ENCODE measurements at regions not wholly inside any gene's neighbourhood (a gene's known extent, or its start where the extent isn't known, plus 50 kb on each side); places are given as distances from the start of the nearest gene placed in this dataset.
"Not testable (repeated sequence)": the region's sequence is repeated elsewhere in the genome, so short reads cannot be mapped to it uniquely, and the experiment has no call there.

DNA sequence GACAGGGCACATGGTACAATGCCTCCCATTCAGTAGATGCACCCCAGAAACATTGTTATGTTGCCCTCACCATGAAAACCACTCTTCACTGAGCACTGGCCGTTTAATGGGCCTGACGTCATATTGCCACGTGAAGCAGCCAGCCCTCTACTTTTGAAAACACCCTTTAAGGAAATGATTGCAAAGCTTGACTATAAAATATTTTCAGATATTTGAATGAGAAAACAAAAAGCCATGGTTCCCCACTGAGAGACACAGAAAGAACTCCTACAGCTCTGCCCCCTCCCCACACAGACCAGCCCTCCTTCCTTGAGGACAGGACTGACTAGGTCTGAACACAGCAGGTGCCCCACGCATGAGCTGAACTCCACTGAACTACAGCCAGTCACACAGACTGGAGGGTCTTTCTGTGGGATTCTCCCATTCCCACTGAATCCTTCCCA lies 349.1 kb downstream of the ANAPC1 start:
- Histone ChIP-seq H3K4me3 (replicated peaks; ENCODE audit: insufficient read depth, low read length) (no peak overlapping the region), H3K27me3 (ENCODE audit: insufficient read depth, poor library complexity, severe bottlenecking) (no peaks in the 10 kb centered on the region), H3K27ac (replicated peaks) (no peak overlapping the region)
- no peak for TF ChIP-seq GABPA (IDR thresholded peaks at IDR 0.05; ENCODE audit: low read depth)
- TF ChIP-seq SPI1 (IDR thresholded peaks at IDR 0.05; ENCODE audit: borderline replicate concordance, low read depth) = no peak
- TF ChIP-seq, protein P1, sequence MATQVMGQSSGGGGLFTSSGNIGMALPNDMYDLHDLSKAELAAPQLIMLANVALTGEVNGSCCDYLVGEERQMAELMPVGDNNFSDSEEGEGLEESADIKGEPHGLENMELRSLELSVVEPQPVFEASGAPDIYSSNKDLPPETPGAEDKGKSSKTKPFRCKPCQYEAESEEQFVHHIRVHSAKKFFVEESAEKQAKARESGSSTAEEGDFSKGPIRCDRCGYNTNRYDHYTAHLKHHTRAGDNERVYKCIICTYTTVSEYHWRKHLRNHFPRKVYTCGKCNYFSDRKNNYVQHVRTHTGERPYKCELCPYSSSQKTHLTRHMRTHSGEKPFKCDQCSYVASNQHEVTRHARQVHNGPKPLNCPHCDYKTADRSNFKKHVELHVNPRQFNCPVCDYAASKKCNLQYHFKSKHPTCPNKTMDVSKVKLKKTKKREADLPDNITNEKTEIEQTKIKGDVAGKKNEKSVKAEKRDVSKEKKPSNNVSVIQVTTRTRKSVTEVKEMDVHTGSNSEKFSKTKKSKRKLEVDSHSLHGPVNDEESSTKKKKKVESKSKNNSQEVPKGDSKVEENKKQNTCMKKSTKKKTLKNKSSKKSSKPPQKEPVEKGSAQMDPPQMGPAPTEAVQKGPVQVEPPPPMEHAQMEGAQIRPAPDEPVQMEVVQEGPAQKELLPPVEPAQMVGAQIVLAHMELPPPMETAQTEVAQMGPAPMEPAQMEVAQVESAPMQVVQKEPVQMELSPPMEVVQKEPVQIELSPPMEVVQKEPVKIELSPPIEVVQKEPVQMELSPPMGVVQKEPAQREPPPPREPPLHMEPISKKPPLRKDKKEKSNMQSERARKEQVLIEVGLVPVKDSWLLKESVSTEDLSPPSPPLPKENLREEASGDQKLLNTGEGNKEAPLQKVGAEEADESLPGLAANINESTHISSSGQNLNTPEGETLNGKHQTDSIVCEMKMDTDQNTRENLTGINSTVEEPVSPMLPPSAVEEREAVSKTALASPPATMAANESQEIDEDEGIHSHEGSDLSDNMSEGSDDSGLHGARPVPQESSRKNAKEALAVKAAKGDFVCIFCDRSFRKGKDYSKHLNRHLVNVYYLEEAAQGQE (IDR thresholded peaks at IDR 0.05; ENCODE audit: insufficient replicate concordance, low read depth) = no peak
- no peak for TF ChIP-seq POLR2AphosphoS5 (IDR thresholded peaks at IDR 0.05; ENCODE audit: low read depth)
- no peak for TF ChIP-seq CTCF (IDR thresholded peaks at IDR 0.05; ENCODE audit: insufficient read depth, low read length)
- DNase-seq (ENCODE audit: low read depth in 1 of 2, low spot score in 1 of 2) = no peak

DNA sequence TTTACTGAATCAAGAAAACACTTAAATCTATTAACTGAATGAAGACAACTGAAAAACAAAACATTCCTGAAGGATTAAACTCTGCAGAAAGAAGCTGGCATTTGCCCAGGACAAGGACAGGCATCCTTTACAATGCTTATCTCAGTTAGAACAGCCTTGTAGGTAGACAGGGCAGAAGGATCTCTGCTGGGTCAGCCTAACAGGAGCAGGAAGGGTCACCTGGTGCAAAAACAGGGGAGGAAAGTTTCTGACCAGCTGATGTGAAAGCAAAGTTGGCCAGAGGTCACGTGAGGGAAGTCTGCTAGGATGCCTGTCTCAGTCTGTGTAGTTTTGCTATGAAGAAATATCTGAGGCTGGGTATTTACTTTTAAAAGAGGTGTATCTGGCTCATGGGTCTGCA lies 348.6 kb downstream of the ANAPC1 start:
- no peak overlapping the region for H3K4me3 ChIP-seq (replicated peaks; ENCODE audit: insufficient read depth, low read length)
- no peak overlapping the region for H3K27ac ChIP-seq (replicated peaks)
- DNase-seq (ENCODE audit: low read depth in 1 of 2, low spot score in 1 of 2) = no peak
- H3K27me3 ChIP-seq (ENCODE audit: insufficient read depth, poor library complexity, severe bottlenecking) = no peaks in the 10 kb centered on the region
- TF ChIP-seq POLR2AphosphoS5 (IDR thresholded peaks at IDR 0.05; ENCODE audit: low read depth) (no peak), SPI1 (IDR thresholded peaks at IDR 0.05; ENCODE audit: borderline replicate concordance, low read depth) (no peak), GABPA (IDR thresholded peaks at IDR 0.05; ENCODE audit: low read depth) (no peak)
- TF ChIP-seq, protein P1 (IDR thresholded peaks at IDR 0.05; ENCODE audit: insufficient replicate concordance, low read depth) = no peak

DNA sequence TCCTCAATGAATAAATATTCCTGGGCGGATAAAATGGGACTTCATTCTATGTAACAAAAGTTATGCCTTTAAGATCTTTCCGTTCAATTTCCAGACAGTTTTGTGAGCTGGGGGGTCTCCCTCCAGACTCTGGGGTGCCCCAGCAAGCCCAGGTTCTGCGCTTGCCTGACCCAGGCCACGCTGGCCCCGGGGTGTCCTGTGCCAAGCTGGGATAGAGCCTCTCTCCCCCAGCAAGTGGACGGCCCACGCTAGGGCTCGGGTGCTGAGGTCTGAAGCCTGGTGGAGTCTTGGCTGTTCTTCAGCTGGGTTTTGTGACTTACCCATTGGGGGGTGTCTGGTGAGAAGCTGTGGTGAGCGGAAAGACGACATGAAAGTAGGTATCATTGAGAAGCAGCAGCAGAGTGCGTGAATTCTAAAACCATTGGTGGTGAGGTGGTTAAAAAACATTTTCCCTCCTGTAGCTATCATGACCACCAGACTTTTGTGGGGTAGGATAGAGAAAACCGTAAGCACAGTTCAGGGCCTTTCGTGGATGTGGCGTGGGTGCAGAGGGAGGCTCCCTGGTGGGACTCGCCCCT lies 346.8 kb downstream of the ANAPC1 start:
- TF ChIP-seq SPI1 (IDR thresholded peaks at IDR 0.05; ENCODE audit: borderline replicate concordance, low read depth) (no peak), POLR2AphosphoS5 (IDR thresholded peaks at IDR 0.05; ENCODE audit: low read depth) (no peak), GABPA (IDR thresholded peaks at IDR 0.05; ENCODE audit: low read depth) (no peak), CTCF (IDR thresholded peaks at IDR 0.05; ENCODE audit: insufficient read depth, low read length) (no peak)
- TF ChIP-seq, protein P1 (IDR thresholded peaks at IDR 0.05; ENCODE audit: insufficient replicate concordance, low read depth) = no peak
- Histone ChIP-seq H3K27ac (replicated peaks) (no peak overlapping the region), H3K27me3 (ENCODE audit: insufficient read depth, poor library complexity, severe bottlenecking) (no peaks in the 10 kb centered on the region), H3K4me3 (replicated peaks; ENCODE audit: insufficient read depth, low read length) (no peak overlapping the region)
- no peak for DNase-seq (ENCODE audit: low read depth in 1 of 2, low spot score in 1 of 2)

DNA sequence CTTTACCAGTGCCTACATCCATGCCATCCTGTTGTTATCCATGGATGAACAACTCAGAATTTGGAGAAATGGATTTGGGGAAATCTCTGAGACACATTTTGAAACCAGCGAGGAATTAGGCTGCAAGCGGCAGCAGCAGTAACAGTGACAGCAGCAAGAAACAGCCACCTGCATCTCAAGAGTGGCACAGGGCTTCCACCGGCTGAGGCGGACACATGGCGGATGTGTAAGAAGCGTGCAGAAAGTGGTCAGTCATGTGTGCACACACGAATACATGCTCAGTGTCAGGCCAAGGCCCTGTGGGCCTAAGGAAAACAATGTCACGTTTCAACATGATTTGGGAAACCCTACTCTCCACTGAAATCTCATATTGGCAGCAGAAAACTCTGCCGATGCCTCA lies 344.0 kb downstream of the ANAPC1 start:
- not testable (repeated sequence) for H3K27ac ChIP-seq (replicated peaks); H3K4me3 ChIP-seq (replicated peaks; ENCODE audit: insufficient read depth, low read length)

DNA sequence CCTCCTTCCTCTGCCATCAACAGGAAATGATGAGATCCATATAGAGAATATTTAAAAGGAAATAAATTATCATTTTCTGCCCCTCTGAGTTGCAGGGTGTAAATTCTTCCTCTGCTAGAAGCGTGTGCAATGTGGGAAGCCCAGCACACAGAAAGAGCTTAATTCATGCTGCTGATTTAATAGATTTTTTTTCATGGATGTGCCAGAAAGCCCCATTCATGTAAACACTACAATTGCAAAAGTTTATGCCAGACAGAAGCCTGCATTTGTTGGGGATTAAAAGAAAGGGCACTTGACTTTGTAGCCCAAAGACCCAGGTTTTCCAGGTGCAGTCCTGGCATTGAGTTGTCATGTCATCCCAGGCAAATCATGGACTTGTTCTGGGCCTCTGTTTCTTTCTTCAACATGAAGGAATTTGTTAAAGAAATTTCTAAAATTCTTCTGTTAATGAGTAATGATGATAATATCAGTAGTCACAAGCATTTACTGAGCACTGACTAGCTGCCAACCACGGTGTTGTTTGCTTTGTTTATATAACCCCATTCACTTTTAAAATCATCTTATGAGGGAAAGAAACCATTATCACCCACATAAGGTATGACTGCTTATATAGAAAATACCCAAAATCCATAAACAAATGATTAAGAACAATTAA lies 341.7 kb downstream of the ANAPC1 start:
- not testable (repeated sequence) for DNase-seq (ENCODE audit: low read depth in 1 of 2, low spot score in 1 of 2)

More for the DNA sequence above, 344.0 kb downstream of the ANAPC1 start:
- not testable (repeated sequence) for H3K27me3 ChIP-seq (ENCODE audit: insufficient read depth, poor library complexity, severe bottlenecking); DNase-seq (ENCODE audit: low read depth in 1 of 2, low spot score in 1 of 2)

DNA sequence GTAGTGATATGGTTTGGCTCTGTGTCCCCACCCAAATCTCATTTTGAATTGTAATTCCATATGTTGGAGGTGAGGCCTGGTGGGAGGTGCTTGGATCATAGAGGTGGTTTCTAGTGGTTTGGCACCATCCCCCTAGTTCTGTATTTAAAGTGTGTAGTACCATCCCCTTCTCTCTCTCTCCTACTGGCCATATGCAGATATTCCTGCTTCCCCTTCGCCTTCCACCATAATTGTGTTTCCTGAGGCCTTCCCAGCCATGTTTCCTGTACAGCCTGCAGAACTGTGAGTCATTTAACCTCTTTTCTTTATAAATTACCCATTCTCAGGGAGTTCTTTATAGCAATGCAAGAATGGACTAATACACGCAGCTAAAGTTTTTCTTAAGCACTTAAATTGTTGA lies 340.0 kb downstream of the ANAPC1 start:
- not testable (repeated sequence) for H3K4me3 ChIP-seq (replicated peaks; ENCODE audit: insufficient read depth, low read length); H3K27ac ChIP-seq (replicated peaks); H3K27me3 ChIP-seq (ENCODE audit: insufficient read depth, poor library complexity, severe bottlenecking)
- DNase-seq (ENCODE audit: low read depth in 1 of 2, low spot score in 1 of 2) = peak in 1 of 2 experiments; percentile 18

More for the DNA sequence above, 341.7 kb downstream of the ANAPC1 start:
- H3K27ac ChIP-seq (replicated peaks); H3K4me3 ChIP-seq (replicated peaks; ENCODE audit: insufficient read depth, low read length); H3K27me3 ChIP-seq (ENCODE audit: insufficient read depth, poor library complexity, severe bottlenecking): not testable (repeated sequence)
